ENCODE measurements at regions not wholly inside any gene's neighbourhood (a gene's known extent, or its start where the extent isn't known, plus 50 kb on each side); places are given as distances from the start of the nearest gene placed in this dataset.

DNA sequence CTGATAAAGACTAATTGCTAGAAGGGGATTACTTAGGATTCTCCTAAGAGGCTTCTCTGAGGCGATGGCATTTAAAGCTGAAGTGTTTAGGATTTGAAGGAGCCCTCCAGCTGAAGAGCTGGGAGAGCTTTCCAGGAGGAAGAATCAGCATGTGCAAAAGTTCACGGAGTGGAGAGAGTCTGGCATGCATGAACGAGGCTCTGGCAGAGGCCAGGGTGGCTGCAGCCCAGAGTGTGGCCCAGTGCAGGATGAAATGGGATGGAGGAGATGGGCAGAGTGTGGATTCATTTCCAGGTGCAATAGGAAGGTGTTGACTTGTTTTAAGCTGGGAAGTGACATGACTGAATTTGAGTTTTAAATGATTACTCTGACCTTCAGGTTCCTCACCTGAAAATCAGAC is 249.0 kb upstream of the CCL2 start:
- H3K9ac ChIP-seq (replicated peaks; ENCODE audit: extremely low read depth, insufficient read depth, low read length): no peak overlapping the region
- H2AFZ ChIP-seq (ENCODE audit: low read depth, low read length): no peak overlapping the region
- BruUV-seq (replicated peaks): no TSS peak
- ChIA-PET CTCF (no interaction called here), POLR2A (no interaction called here)
- no peak overlapping the region for H3K27ac ChIP-seq (ENCODE audit: insufficient read depth, low read depth, low read length)
- TF ChIP-seq, protein P1, sequence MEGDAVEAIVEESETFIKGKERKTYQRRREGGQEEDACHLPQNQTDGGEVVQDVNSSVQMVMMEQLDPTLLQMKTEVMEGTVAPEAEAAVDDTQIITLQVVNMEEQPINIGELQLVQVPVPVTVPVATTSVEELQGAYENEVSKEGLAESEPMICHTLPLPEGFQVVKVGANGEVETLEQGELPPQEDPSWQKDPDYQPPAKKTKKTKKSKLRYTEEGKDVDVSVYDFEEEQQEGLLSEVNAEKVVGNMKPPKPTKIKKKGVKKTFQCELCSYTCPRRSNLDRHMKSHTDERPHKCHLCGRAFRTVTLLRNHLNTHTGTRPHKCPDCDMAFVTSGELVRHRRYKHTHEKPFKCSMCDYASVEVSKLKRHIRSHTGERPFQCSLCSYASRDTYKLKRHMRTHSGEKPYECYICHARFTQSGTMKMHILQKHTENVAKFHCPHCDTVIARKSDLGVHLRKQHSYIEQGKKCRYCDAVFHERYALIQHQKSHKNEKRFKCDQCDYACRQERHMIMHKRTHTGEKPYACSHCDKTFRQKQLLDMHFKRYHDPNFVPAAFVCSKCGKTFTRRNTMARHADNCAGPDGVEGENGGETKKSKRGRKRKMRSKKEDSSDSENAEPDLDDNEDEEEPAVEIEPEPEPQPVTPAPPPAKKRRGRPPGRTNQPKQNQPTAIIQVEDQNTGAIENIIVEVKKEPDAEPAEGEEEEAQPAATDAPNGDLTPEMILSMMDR (IDR thresholded peaks at IDR 0.05; ENCODE audit: extremely low read depth in 1 of 2, insufficient read depth in 1 of 2, low read depth in 1 of 2, low read length in 2 of 2): no peak
- TF ChIP-seq MYC (IDR thresholded peaks at IDR 0.05; ENCODE audit: low read depth, low read length): no peak
- no peak overlapping the region for H3K4me3 ChIP-seq (replicated peaks in 1 of 3; ENCODE audit: insufficient read depth in 1 of 3, low read depth in 1 of 3, low read length in 3 of 3)
- DNase-seq (ENCODE audit: low read depth, low spot score): no peak
- FAIRE-seq: no peak
- H3K4me2 ChIP-seq (ENCODE audit: insufficient read depth, low read length): no peak overlapping the region
- no peaks in the 10 kb centered on the region for H3K27me3 ChIP-seq (ENCODE audit: control insufficient read depth in 2 of 2, insufficient read depth in 2 of 2, low read length in 2 of 2)
- no peaks in the 10 kb centered on the region for H3K36me3 ChIP-seq (ENCODE audit: control insufficient read depth in 2 of 2, extremely low read depth in 1 of 2, insufficient read depth in 2 of 2, low read length in 2 of 2)
- dilution Hi-C loops (cut with MboI; ENCODE audit: extremely low pct_ligation_motif_present, low sequenced_read_pairs) (no loop called here), intact Hi-C loops (cut with micrococcal nuclease) (no loop called here)
- no peaks in the 10 kb centered on the region for H3K9me1 ChIP-seq (replicated peaks; ENCODE audit: control insufficient read depth, extremely low read depth, insufficient read depth, low read length)
- H4K20me1 ChIP-seq (replicated peaks; ENCODE audit: control insufficient read depth, extremely low read depth, insufficient read depth, low read length): no peaks in the 10 kb centered on the region
- no peaks in the 10 kb centered on the region for H3K4me1 ChIP-seq (ENCODE audit: control insufficient read depth, extremely low read depth, insufficient read depth, low read length)
- H3K9me3 ChIP-seq (replicated peaks; ENCODE audit: control insufficient read depth, insufficient read depth, low read length): peaks cover 2% of the 10 kb centered on the region
- no peaks in the 10 kb centered on the region for H3K79me2 ChIP-seq (ENCODE audit: control insufficient read depth, insufficient read depth, low read length)

DNA sequence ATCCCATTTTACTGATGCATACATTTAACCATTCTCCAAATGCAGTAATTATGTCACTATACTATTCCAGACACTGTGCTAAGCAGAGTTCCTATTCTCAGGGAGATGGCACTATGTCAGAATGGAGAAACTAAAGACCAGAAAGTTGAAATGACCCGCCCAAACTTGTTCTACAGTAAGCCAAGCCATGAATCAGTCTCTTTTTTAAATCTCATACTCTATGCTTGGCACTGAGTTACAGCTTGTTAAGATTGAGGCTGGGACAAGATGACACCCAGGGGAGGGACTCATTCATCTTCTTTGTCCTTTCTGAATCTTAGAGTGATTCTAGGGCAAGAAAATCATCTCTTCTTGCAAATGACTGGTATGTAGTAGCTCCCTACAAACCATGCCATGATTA is 247.0 kb upstream of the CCL2 start:
- Histone ChIP-seq H3K4me3 (replicated peaks in 1 of 3; ENCODE audit: insufficient read depth in 1 of 3, low read depth in 1 of 3, low read length in 3 of 3) (no peak overlapping the region), H3K27me3 (ENCODE audit: control insufficient read depth in 2 of 2, insufficient read depth in 2 of 2, low read length in 2 of 2) (no peaks in the 10 kb centered on the region), H2AFZ (ENCODE audit: low read depth, low read length) (no peak overlapping the region), H3K4me2 (ENCODE audit: insufficient read depth, low read length) (no peak overlapping the region), H3K36me3 (ENCODE audit: control insufficient read depth in 2 of 2, extremely low read depth in 1 of 2, insufficient read depth in 2 of 2, low read length in 2 of 2) (no peaks in the 10 kb centered on the region), H3K27ac (ENCODE audit: insufficient read depth, low read depth, low read length) (no peak overlapping the region), H3K79me2 (ENCODE audit: control insufficient read depth, insufficient read depth, low read length) (no peaks in the 10 kb centered on the region), H4K20me1 (replicated peaks; ENCODE audit: control insufficient read depth, extremely low read depth, insufficient read depth, low read length) (no peaks in the 10 kb centered on the region), H3K9me3 (replicated peaks; ENCODE audit: control insufficient read depth, insufficient read depth, low read length) (no peaks in the 10 kb centered on the region), H3K9ac (replicated peaks; ENCODE audit: extremely low read depth, insufficient read depth, low read length) (no peak overlapping the region), H3K4me1 (ENCODE audit: control insufficient read depth, extremely low read depth, insufficient read depth, low read length) (no peaks in the 10 kb centered on the region), H3K9me1 (replicated peaks; ENCODE audit: control insufficient read depth, extremely low read depth, insufficient read depth, low read length) (no peaks in the 10 kb centered on the region)
- CTCF ChIA-PET: no interaction called here
- FAIRE-seq (no peak), DNase-seq (ENCODE audit: low read depth, low spot score) (no peak)
- dilution Hi-C loops (cut with MboI; ENCODE audit: extremely low pct_ligation_motif_present, low sequenced_read_pairs) (no loop called here), intact Hi-C loops (cut with micrococcal nuclease) (no loop called here)
- BruUV-seq (replicated peaks): no TSS peak
- POLR2A ChIA-PET: no interaction called here
- TF ChIP-seq EZH2 (IDR thresholded peaks at IDR 0.05; ENCODE audit: borderline replicate concordance, low read depth, low read length, severe bottlenecking) (no peak), POLR2AphosphoS5 (IDR thresholded peaks at IDR 0.05; ENCODE audit: insufficient read depth, low read depth, low read length) (no peak), MYC (IDR thresholded peaks at IDR 0.05; ENCODE audit: low read depth, low read length) (no peak), JUN (IDR thresholded peaks at IDR 0.05; ENCODE audit: borderline replicate concordance, insufficient read depth, insufficient read length, low read depth) (no peak), POLR2A (IDR thresholded peaks at IDR 0.05; ENCODE audit: low read depth, low read length) (no peak), FOS (IDR thresholded peaks at IDR 0.05; ENCODE audit: borderline replicate concordance, insufficient read depth, low read length) (no peak), GATA2 (IDR thresholded peaks at IDR 0.05; ENCODE audit: insufficient read depth, insufficient read length, low read depth, low read length) (no peak)
- TF ChIP-seq, protein P2, sequence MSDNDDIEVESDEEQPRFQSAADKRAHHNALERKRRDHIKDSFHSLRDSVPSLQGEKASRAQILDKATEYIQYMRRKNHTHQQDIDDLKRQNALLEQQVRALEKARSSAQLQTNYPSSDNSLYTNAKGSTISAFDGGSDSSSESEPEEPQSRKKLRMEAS (IDR thresholded peaks at IDR 0.05; ENCODE audit: insufficient read depth, insufficient read length): no peak
- TF ChIP-seq, protein P1 (IDR thresholded peaks at IDR 0.05; ENCODE audit: extremely low read depth in 1 of 2, insufficient read depth in 1 of 2, low read depth in 1 of 2, low read length in 2 of 2): no peak

All from endothelial cell of umbilical vein (primary cell).